Sigmoid colon (tissue), 3 donors: ENCODE measurements at regions not wholly inside any gene's neighbourhood (a gene's known extent, or its start where the extent isn't known, plus 50 kb on each side); places are given as distances from the start of the nearest gene placed in this dataset.

Source experiments
- CTCF ChIP-seq, 4 experiments: fragments of 450-650 bp in 3 of 4; fragments of 200-600 bp in 1 of 4; IDR thresholded peaks; one replicate each; pipeline ENCODE4 v1.5.1; 2016 to 2019; ENCODE audit warnings: antibody characterized with exemption in 4 of 4, mild to moderate bottlenecking in 3 of 4, moderate library complexity in 2 of 4
- POLR2A ChIP-seq, 2 donors: fragments of 450-650 bp; IDR thresholded peaks; one replicate each; pipeline ENCODE4 v1.6.1; 2016; ENCODE audit warnings: antibody characterized with exemption in 2 of 2, mild to moderate bottlenecking in 2 of 2, moderate library complexity in 2 of 2

- TF ChIP-seq CTCF (IDR thresholded peaks at IDR 0.05) (no peak), POLR2A (IDR thresholded peaks at IDR 0.05) (no peak)
These were observed 51.8 kb upstream of the CCDC150 start for GRCh38 chr2:196587739-196588138.
